Neural crest cell (in vitro differentiated cells): ENCODE measurements at regions not wholly inside any gene's neighbourhood (a gene's known extent, or its start where the extent isn't known, plus 50 kb on each side); places are given as distances from the start of the nearest gene placed in this dataset.

Experiments used
- DNase-seq: peaks from one replicate; pipeline ENCODE4 v3.0.0; 2021; ENCODE audit warnings: low read depth, mixed read lengths, low spot score
- H3K27ac Mint-ChIP-seq: one replicate; pipeline ENCODE4 v1.8.0; 2021; ENCODE audit warnings: mild to moderate bottlenecking, mixed read lengths; ENCODE audit not compliant: unreplicated experiment
- H3K27me3 Mint-ChIP-seq: 2 replicates; pipeline ENCODE4 v1.8.0; 2021; ENCODE audit warnings: low read depth, mild to moderate bottlenecking, mixed read lengths
- H3K36me3 Mint-ChIP-seq: 2 replicates; pipeline ENCODE4 v1.8.0; 2021; ENCODE audit warnings: low read depth, mild to moderate bottlenecking, mixed read lengths
- H3K4me1 Mint-ChIP-seq: 2 replicates; pipeline ENCODE4 v1.8.0; 2021; ENCODE audit warnings: mixed read lengths
- H3K4me3 Mint-ChIP-seq: one replicate; pipeline ENCODE4 v1.8.0; 2021; ENCODE audit warnings: mild to moderate bottlenecking, mixed read lengths
- H3K9me3 Mint-ChIP-seq: 2 replicates; pipeline ENCODE4 v1.8.0; 2021; ENCODE audit warnings: mixed read lengths
- TF ChIP-seq, protein P1 (sequence below): fragments of 200-600 bp; sonication (generic); conservative IDR thresholded peaks from 2 replicates; pipeline ENCODE4 v1.5.0; 2021; ENCODE audit warnings: antibody characterized with exemption, mild to moderate bottlenecking

DNA sequence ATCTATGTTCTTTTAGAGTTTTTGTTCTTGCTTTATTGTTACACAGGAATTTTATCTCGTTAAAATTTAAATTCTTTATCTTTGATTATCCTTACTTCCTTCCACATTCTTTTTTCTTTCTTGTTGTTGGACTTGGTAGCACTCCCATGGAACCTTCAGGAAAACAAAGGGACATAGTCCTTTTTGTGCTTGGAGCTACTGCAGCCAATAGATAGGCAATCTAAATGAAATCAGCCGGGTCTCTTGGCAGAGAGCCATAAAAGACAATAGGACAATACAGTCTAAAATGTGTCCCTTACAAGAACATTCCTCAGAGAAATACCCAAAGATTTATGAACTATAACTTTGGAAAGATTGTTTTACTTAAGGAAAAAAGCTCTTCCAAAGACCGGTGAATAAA is 548.1 kb upstream of the C9orf72 start:
- no peaks in the 10 kb centered on the region for H3K27me3 Mint-ChIP-seq
- TF ChIP-seq, protein P1, sequence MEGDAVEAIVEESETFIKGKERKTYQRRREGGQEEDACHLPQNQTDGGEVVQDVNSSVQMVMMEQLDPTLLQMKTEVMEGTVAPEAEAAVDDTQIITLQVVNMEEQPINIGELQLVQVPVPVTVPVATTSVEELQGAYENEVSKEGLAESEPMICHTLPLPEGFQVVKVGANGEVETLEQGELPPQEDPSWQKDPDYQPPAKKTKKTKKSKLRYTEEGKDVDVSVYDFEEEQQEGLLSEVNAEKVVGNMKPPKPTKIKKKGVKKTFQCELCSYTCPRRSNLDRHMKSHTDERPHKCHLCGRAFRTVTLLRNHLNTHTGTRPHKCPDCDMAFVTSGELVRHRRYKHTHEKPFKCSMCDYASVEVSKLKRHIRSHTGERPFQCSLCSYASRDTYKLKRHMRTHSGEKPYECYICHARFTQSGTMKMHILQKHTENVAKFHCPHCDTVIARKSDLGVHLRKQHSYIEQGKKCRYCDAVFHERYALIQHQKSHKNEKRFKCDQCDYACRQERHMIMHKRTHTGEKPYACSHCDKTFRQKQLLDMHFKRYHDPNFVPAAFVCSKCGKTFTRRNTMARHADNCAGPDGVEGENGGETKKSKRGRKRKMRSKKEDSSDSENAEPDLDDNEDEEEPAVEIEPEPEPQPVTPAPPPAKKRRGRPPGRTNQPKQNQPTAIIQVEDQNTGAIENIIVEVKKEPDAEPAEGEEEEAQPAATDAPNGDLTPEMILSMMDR = no peak
- no peaks in the 10 kb centered on the region for H3K36me3 Mint-ChIP-seq
- DNase-seq = no peak
- no peaks in the 10 kb centered on the region for H3K9me3 Mint-ChIP-seq
- H3K4me3 Mint-ChIP-seq = no peak overlapping the region
- peak overlapping the region; percentile 24 for H3K27ac Mint-ChIP-seq
- H3K4me1 Mint-ChIP-seq = peaks cover 48% of the 10 kb centered on the region

DNA sequence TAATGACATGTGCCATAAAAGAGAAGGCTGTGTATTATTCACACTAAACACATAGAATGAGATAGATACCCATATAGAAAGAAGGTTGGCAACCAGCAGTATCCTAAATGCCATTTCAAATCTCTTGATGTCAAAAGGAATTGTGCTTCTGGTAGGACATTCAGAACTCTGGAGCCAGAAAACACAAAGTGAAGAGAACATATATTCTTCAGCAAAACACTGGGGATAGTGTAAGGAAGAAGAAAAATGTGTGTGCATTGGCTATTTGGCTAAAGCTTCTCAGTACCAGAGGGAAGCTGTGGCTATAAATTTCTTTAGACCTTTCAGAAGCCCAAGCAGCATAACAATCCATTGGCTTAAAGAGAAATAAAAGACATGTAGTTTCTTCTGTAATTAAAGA is 551.6 kb upstream of the C9orf72 start:
- no peak overlapping the region for H3K27ac Mint-ChIP-seq

DNA sequence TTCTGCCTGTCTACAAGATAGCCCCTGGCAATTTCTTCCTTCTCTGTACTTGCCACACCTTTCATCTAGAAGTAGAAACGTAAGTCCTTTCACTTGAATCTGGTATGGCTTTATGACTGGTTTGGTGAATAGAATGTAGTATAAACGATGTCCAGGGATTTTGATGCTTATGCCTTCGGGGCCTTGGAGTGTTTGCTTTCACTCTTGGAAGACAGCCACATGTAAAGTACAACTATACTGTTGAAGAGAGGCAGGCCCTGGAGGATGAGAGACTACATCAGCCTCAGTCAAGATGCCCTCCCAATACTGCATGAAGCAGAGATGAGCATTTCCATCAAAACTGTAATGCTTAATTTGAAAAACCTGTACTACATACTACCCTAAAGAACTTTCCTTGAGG is 553.8 kb upstream of the C9orf72 start:
- H3K27ac Mint-ChIP-seq = no peak overlapping the region
- peaks cover 6% of the 10 kb centered on the region for H3K4me1 Mint-ChIP-seq
- H3K36me3 Mint-ChIP-seq = no peaks in the 10 kb centered on the region
- DNase-seq = no peak
- H3K9me3 Mint-ChIP-seq = no peaks in the 10 kb centered on the region
- H3K4me3 Mint-ChIP-seq = no peak overlapping the region
- TF ChIP-seq, protein P1 = no peak
- H3K27me3 Mint-ChIP-seq = no peaks in the 10 kb centered on the region

More for the DNA sequence above, 551.6 kb upstream of the C9orf72 start:
- TF ChIP-seq, protein P1 = no peak
- Mint-ChIP-seq H3K4me1 (peaks cover 27% of the 10 kb centered on the region), H3K9me3 (no peaks in the 10 kb centered on the region), H3K4me3 (no peak overlapping the region), H3K36me3 (no peaks in the 10 kb centered on the region), H3K27me3 (no peaks in the 10 kb centered on the region)
- no peak for DNase-seq

DNA sequence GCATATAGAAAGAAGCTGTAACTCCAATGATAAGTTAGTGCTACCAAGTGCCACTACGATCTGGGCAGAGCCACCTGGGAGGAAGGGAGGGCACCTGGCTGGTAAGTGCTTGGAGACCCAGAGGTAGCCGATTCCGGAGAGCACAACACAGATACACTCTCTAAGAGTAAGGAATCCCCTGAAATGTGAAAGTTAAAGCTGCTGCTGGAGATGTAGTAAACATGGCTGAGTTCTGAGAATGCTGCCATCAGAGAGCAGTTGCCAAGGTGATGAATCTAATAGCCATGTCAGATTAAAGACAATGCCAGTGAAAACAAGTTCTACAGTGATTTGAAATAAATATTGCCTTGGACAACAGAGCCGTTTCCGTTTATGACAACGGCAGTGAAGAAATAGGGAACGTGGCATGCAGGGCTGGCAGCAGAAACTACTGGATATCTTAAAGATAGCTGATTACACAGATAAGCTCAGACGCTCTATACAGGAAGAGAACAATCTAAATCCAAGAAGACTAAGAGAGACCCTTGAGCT is 561.2 kb upstream of the C9orf72 start:
- Mint-ChIP-seq H3K9me3 (no peaks in the 10 kb centered on the region), H3K4me3 (no peak overlapping the region), H3K27me3 (no peaks in the 10 kb centered on the region), H3K27ac (no peak overlapping the region), H3K36me3 (no peaks in the 10 kb centered on the region), H3K4me1 (peaks cover 4% of the 10 kb centered on the region)
- TF ChIP-seq, protein P1 = no peak
- DNase-seq = no peak

DNA sequence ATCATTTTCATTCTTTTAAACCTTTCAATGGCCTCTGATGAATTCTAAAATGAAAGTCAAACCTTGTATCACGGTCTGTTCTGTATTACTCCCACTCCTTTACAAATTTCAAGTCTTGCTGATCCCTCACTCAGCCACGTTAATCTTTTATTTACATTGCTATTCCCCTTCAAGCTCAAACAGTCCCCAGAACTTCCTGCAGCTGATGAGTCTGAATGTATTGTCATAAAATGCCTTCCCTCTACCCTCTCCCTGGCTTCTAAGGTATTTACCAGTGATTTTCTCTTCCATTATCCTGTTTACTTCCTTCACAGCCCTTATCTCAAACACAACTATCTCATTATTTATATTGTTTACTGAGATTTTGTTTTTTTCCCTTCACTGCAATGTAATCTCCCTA is 562.3 kb upstream of the C9orf72 start:
- peaks cover 4% of the 10 kb centered on the region for H3K4me1 Mint-ChIP-seq
- TF ChIP-seq, protein P1 = no peak
- no peaks in the 10 kb centered on the region for H3K36me3 Mint-ChIP-seq
- no peak overlapping the region for H3K4me3 Mint-ChIP-seq
- H3K27ac Mint-ChIP-seq = no peak overlapping the region
- no peak for DNase-seq
- no peaks in the 10 kb centered on the region for H3K9me3 Mint-ChIP-seq
- H3K27me3 Mint-ChIP-seq = no peaks in the 10 kb centered on the region
